C1 segment of cervical spinal cord (tissue), 14 donors: ENCODE measurements at regions not wholly inside any gene's neighbourhood (a gene's known extent, or its start where the extent isn't known, plus 50 kb on each side); places are given as distances from the start of the nearest gene placed in this dataset.

Experiments
- DNase-seq, 14 donors: peaks; one replicate each; lab custom pipeline; 2025; lab: John Stamatoyannopoulos, UW

DNA sequence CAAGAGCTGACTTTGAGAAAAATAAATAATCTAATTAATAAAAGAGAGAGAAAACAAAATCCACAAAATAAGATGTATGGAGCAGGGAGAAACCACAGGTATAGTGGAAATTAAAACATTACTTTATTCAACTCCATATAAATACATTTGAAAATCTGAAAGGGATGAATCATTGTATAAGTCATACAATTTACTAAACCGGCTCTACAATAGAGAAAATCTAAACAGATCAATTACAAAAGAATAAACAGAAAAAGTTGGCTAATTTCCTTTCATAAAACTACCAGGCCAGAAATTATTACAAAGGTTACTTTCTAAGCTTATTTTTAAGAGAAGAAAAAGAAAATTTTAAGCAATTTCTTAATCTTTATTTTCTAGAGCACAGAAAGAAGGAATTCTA is 51.3 kb upstream of the DRD2 start:
- no peak for DNase-seq
